ENCODE measurements at regions not wholly inside any gene's neighbourhood (a gene's known extent, or its start where the extent isn't known, plus 50 kb on each side); places are given as distances from the start of the nearest gene placed in this dataset.

DNA sequence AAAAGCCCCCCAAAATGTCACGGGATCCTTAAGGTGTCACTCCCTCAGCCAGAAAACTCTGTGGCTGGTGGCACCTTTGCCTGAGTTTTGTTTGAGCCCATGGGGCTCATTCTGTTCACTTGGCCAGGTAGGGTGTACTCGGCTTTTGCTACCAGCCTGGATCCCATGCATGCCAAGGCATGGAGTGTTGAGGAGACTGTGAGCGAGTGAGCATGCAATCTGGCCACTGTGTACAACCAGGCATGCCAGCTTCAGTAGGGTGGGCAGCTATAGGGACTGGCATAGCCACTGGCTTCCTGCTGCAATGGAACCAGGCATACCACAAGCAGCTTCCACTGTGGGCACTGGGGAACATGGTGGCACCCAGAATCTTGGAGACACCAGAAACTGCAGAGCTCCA is 436.0 kb upstream of the GRM3 start:
- H3K36me3 ChIP-seq (ENCODE audit: low read depth, missing control alignments) = no peaks in the 10 kb centered on the region
- intact Hi-C loops (cut with DNase I; ENCODE audit: low total_unique reads) = no loop called here
- WGBS, 2 donors = 93 to 94% methylated on average over 3 of the region's 3 CpGs
- no peaks in the 10 kb centered on the region for H3K9me3 ChIP-seq
- no peaks in the 10 kb centered on the region for H3K27me3 ChIP-seq
- no peak overlapping the region for H3K27ac ChIP-seq
- no peak for TF ChIP-seq POLR2A (IDR thresholded peaks at IDR 0.05)
- TF ChIP-seq, protein P1, sequence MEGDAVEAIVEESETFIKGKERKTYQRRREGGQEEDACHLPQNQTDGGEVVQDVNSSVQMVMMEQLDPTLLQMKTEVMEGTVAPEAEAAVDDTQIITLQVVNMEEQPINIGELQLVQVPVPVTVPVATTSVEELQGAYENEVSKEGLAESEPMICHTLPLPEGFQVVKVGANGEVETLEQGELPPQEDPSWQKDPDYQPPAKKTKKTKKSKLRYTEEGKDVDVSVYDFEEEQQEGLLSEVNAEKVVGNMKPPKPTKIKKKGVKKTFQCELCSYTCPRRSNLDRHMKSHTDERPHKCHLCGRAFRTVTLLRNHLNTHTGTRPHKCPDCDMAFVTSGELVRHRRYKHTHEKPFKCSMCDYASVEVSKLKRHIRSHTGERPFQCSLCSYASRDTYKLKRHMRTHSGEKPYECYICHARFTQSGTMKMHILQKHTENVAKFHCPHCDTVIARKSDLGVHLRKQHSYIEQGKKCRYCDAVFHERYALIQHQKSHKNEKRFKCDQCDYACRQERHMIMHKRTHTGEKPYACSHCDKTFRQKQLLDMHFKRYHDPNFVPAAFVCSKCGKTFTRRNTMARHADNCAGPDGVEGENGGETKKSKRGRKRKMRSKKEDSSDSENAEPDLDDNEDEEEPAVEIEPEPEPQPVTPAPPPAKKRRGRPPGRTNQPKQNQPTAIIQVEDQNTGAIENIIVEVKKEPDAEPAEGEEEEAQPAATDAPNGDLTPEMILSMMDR (IDR thresholded peaks at IDR 0.05) = no peak
- no peak for DNase-seq
- no peak overlapping the region for H3K4me3 ChIP-seq
- no peaks in the 10 kb centered on the region for H3K4me1 ChIP-seq

DNA sequence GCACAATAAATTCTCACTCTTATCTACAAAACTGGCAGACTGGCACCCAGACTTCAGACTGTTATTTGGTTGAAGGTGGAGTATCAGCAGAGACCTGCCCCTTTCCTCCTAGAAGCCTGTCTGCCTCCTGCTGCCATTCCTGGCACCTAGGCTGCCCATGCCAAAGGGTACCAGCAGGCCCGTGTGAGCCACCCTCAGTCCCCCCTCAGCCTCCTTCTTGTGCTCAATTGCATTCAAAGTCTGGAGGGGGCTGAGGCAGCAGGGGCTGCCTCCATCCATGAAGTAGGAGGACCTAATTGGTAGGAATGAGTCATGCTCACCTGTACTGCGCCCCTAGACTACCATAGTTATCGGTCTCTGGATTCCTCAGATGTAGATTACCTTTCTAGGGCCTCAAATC is 440.9 kb upstream of the GRM3 start:
- intact Hi-C loops (cut with DNase I; ENCODE audit: low total_unique reads) = no loop called here
- H3K36me3 ChIP-seq (ENCODE audit: low read depth, missing control alignments) = no peaks in the 10 kb centered on the region
- DNase-seq = no peak
- no peaks in the 10 kb centered on the region for H3K9me3 ChIP-seq
- WGBS, 2 donors = 58 to 63% methylated on average over 3 of the region's 3 CpGs
- H3K27ac ChIP-seq = no peak overlapping the region
- H3K4me3 ChIP-seq = no peak overlapping the region
- TF ChIP-seq, protein P1 (IDR thresholded peaks at IDR 0.05) = no peak
- TF ChIP-seq POLR2A (IDR thresholded peaks at IDR 0.05) = no peak
- H3K27me3 ChIP-seq = no peaks in the 10 kb centered on the region
- H3K4me1 ChIP-seq = no peaks in the 10 kb centered on the region

DNA sequence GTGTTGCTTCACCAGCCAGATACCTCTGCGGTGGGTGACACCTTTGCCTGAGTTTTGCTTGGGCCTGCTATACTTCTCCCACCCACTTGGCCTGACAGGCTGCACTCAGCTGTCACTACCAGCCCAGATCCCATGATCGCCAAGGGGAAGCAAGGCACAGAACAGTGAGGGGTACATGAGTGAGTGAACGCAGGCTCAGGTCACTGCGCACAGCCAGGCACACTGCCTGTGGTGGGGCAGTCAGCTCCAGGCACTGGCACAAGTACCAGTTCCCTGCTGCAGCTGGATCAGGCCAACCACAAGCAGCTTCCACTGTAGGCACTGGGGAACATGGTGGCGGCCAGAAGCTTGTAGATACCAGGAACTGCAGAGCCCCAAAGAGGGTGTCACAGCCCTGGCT is 441.9 kb upstream of the GRM3 start:
- Histone ChIP-seq H3K4me1 (no peaks in the 10 kb centered on the region), H3K36me3 (ENCODE audit: low read depth, missing control alignments) (no peaks in the 10 kb centered on the region), H3K27me3 (no peaks in the 10 kb centered on the region), H3K4me3 (no peak overlapping the region), H3K27ac (no peak overlapping the region), H3K9me3 (no peaks in the 10 kb centered on the region)
- TF ChIP-seq, protein P1 (IDR thresholded peaks at IDR 0.05) = no peak
- TF ChIP-seq POLR2A (IDR thresholded peaks at IDR 0.05) = no peak
- WGBS, 2 donors = 94% methylated on average over 5 of the region's 5 CpGs
- intact Hi-C loops (cut with DNase I; ENCODE audit: low total_unique reads) = no loop called here
- DNase-seq = no peak

DNA sequence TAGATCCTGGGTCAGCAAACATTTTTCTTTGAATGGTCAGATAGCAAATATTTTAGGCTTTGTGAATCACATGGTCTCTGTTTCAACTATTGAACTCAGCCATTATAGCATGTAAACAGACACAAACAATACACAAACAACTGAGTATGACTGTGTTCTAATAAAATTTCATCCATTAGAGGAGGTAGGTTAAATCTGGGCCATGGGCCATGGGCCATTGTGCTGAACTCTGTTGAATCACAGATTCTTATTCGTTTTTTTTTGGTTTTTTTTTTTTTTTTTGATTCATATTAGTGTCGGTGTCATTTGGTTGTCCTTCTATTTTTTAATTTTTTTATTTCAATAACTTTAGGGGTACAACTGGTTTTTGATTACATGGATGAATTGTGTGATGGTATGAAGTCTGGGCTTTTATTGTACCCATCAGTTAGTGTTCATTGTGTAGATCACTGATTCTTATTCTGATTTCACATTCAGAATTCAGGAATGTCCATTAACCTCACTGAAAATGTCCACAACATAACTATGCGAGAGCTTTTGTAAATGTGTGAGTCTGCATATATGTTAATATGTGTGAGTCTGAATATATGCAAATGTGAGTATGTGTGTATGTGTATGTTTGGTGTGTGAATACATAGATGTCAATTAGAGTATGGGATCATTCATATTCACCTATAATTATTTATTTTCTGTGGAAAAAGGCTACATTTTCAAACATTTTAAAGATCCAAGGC is 443.7 kb upstream of the GRM3 start:
- Histone ChIP-seq H3K4me3 (no peak overlapping the region), H3K36me3 (ENCODE audit: low read depth, missing control alignments) (no peaks in the 10 kb centered on the region), H3K27ac (no peak overlapping the region), H3K9me3 (no peaks in the 10 kb centered on the region), H3K4me1 (no peaks in the 10 kb centered on the region), H3K27me3 (no peaks in the 10 kb centered on the region)
- intact Hi-C loops (cut with DNase I; ENCODE audit: low total_unique reads) = no loop called here
- DNase-seq = no peak
- TF ChIP-seq, protein P1 (IDR thresholded peaks at IDR 0.05) = no peak
- TF ChIP-seq POLR2A (IDR thresholded peaks at IDR 0.05) = no peak
- 55 to 56% methylated on average over 3 of the region's 3 CpGs for WGBS, 2 donors

DNA sequence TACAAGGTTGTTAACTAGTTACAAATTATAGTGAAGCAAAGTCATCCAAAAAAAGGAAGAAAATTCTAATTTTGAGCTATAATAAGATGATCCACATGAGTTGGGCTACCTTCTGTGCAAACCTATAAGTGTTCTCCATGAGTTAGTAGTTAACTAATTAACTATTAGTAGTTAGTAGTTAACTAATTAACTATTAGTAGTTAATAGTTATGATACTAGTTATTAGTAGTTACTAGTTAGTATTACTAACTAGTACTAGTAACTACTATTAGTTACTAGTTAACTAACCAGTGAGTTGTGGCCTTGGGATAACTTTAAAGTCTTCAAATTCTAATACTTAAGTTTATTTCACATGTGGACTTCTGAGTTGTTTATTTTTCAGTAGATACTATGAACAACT is 453.4 kb upstream of the GRM3 start:
- H3K4me3 ChIP-seq = no peak overlapping the region
- no peaks in the 10 kb centered on the region for H3K27me3 ChIP-seq
- intact Hi-C loops (cut with DNase I; ENCODE audit: low total_unique reads) = no loop called here
- no peak for DNase-seq
- TF ChIP-seq, protein P1 (IDR thresholded peaks at IDR 0.05) = no peak
- TF ChIP-seq POLR2A (IDR thresholded peaks at IDR 0.05) = no peak
- no peak overlapping the region for H3K27ac ChIP-seq
- H3K36me3 ChIP-seq (ENCODE audit: low read depth, missing control alignments) = no peaks in the 10 kb centered on the region
- no peaks in the 10 kb centered on the region for H3K9me3 ChIP-seq
- H3K4me1 ChIP-seq = no peaks in the 10 kb centered on the region
